GM18505 (cell line): ENCODE measurements at regions not wholly inside any gene's neighbourhood (a gene's known extent, or its start where the extent isn't known, plus 50 kb on each side); places are given as distances from the start of the nearest gene placed in this dataset.

Source experiments
- ATAC-seq: cut with Tn5 transposase; IDR thresholded peaks from one replicate; pipeline ENCODE4 v1.9.1; 2021; ENCODE audit not compliant: unreplicated experiment
- POLR2A ChIP-seq: IDR thresholded peaks from 4 replicates; pipeline ENCODE4 v1.6.1; 2011; ENCODE audit warnings: borderline replicate concordance; ENCODE audit not compliant: insufficient read depth, insufficient read length; ENCODE audit errors: extremely low read depth

DNA sequence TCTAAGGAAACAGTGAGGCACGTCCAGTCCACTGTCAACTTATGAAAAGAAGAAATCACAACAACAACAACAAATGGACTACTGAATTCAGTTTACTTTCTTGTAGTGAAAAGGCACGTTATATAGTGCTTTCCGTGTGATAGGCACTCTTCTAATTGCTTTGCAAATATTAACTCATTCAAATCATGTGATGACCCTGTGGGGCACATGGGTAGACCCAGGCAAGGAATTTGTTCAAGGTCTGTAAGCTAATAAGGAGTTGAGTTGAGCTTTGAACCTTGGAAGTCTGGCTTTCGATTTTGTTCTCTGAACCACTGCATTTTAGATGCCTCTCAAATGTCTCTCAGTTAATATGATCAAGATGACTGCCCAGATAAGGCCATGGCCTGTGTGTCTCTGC lies 295.1 kb upstream of the RBFOX1 start:
- ATAC-seq = no peak
- no peak for TF ChIP-seq POLR2A

DNA sequence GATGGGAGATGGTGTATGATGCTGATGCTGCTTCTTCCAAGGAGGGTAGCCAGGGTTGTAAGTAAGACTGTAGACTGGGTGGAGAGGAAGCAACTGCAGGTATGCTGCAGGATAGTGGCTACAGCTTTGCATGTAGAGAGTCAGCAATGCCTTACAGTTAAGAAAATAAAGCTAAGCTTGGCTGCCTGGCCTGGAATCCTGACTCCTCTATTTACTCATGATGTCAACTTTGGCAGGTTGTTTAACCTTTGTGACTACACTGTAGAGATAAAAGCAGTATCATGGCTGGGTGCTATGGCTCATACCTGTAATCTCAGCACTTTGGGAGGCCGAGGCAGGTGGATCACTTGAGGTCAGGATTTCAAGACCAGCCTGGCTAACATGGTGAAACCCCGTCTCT lies 301.6 kb upstream of the RBFOX1 start:
- ATAC-seq = no peak
- no peak for TF ChIP-seq POLR2A

DNA sequence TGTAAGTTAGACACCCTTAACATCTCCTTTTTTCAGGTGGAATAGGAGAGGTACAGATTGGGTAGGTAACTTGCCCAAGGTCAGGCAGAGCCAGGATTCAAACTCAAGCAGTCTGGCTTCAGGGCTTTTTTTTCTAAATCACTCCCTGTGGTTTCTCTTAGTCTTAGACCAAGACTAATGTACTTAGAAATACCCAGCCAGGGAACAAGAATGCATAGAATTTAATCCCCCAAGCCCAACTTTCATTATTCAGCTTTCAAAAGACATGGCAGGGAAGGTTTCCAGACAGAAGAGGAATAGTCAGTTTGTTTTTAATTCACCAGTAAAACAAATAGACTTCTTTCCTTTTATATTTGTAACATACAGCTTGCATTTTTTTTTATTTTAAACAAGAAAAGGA lies 305.2 kb upstream of the RBFOX1 start:
- TF ChIP-seq POLR2A = no peak
- no peak for ATAC-seq

DNA sequence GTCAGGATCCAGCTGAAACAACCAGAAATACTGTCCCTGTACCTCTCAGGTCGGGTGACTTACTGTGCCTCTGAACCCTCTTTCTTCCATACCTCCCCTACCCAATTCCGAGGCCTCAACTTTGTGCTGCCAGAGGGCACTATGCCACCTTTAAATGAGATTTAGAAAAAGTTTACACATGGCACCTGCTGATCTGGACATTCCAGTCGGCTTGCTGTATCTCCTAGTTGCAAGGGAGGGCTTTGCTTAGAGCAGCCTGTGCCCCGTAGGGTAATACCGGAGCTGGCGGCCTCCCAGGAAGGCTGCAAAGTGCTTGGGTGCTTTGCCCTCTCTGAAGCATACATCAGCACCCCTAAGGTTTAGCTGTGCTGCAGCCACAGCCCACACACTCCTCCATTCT lies 306.0 kb upstream of the RBFOX1 start:
- no peak for ATAC-seq
- no peak for TF ChIP-seq POLR2A

DNA sequence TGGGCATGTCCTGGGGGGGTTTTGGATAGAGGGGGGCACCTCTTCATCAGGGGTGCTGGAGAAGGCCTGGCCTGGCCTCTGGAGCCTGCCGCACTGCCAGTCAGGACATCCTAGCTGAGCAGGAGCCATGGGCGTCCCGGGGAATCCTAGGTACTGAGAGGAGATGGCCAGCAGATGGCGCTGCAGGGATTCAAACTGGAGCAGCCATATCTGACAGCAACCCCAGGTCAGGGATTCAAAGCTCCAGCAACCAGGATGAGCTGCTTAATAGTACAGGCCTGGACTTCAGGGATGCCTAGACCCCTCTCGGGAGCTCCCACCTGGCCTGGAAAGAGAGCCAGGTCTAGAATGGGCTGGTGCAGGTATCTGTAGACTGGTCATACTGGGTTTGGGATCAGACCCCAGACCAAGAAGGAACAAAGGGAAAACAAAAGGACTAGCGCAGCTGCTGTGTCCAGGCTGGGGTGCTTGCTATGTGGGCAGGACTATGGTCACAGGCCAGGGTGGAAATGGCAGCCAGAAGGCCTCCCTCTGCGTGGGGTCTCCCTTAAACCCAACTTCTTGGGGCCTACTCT lies 306.9 kb upstream of the RBFOX1 start:
- no peak for TF ChIP-seq POLR2A
- no peak for ATAC-seq

- ATAC-seq = no peak
- TF ChIP-seq POLR2A = no peak
Measured at GRCh38 chr16:7021653-7022275, 310.9 kb upstream of the RBFOX1 start.

GRCh38 chr16:7017006-7017662 lies 315.5 kb upstream of the RBFOX1 start:
- TF ChIP-seq POLR2A = no peak
- no peak for ATAC-seq

- TF ChIP-seq POLR2A = no peak
- ATAC-seq = no peak
Measured at GRCh38 chr16:7014756-7015155, 317.9 kb upstream of the RBFOX1 start.

- no peak for ATAC-seq
- TF ChIP-seq POLR2A = no peak
Measured at GRCh38 chr16:7013990-7014389, 318.7 kb upstream of the RBFOX1 start.

GRCh38 chr16:7004266-7004665 lies 328.4 kb upstream of the RBFOX1 start:
- no peak for TF ChIP-seq POLR2A
- no peak for ATAC-seq

DNA sequence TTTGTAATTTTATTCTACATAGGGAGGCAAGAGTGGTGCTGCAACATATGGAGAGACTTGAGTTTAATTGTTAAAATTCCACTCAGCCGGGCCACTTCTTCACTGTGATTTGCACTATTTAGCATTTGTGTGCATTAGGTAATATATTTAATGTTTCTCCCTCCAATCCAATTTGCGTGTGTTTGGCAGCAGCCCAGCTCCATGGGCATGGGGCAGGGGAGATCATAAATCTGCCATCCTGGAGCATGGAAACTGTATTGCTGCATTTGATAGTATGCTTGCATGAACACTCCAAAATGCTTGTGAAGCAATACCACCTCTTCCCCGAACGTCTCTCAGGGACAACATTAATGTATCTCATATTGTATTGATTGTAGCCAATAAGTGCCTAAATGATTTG lies 339.1 kb upstream of the RBFOX1 start:
- TF ChIP-seq POLR2A = no peak

GRCh38 chr16:6988846-6989245 lies 343.8 kb upstream of the RBFOX1 start:
- ATAC-seq = no peak
- no peak for TF ChIP-seq POLR2A

More for the DNA sequence above, 339.1 kb upstream of the RBFOX1 start:
- no peak for ATAC-seq

- TF ChIP-seq POLR2A = no peak
- no peak for ATAC-seq
Measured at GRCh38 chr16:6977916-6978315, 354.7 kb upstream of the RBFOX1 start.

DNA sequence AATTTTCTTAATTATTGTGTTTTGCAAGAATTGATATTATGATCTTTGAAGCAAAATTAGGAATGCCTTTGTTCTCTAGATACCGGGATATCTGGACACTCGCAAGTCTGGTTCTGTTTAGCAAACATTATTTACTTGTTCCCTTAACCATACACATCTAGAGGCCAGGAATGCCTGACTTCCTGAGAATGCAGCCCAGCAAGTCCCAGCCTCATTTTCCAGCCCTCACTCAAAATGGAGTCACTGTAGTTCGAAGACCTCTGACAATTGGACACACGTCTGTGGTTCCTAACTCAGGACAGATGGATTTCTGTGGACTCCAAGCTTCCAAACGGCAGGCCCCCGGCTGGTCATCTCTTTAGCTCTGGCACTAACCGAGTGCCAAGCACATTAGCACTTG lies 355.4 kb upstream of the RBFOX1 start:
- no peak for TF ChIP-seq POLR2A
- no peak for ATAC-seq
